ENCODE measurements at regions not wholly inside any gene's neighbourhood (a gene's known extent, or its start where the extent isn't known, plus 50 kb on each side); places are given as distances from the start of the nearest gene placed in this dataset.

- no peaks in the 10 kb centered on the region for H3K4me1 ChIP-seq
- TF ChIP-seq CTCF (IDR thresholded peaks at IDR 0.05): no peak
- intact Hi-C loops (cut with DNase I): no loop called here
- H3K4me3 ChIP-seq: no peak overlapping the region
- H3K36me3 ChIP-seq: no peaks in the 10 kb centered on the region
- ATAC-seq (no peak), FAIRE-seq (no peak), DNase-seq (no peak)
- H3K9me3 ChIP-seq: no peaks in the 10 kb centered on the region
- WGBS, 2 donors: 83 to 90% methylated on average over 2 of the region's 2 CpGs
- H3K27me3 ChIP-seq: no peaks in the 10 kb centered on the region
- no peak overlapping the region for H3K27ac ChIP-seq
Observed at GRCh38 chr6:87887266-87887665, 160.4 kb upstream of the SPACA1 start.

- Histone ChIP-seq H3K4me3 (no peak overlapping the region), H3K9me3 (no peaks in the 10 kb centered on the region), H3K4me1 (no peaks in the 10 kb centered on the region), H3K27me3 (no peaks in the 10 kb centered on the region), H3K27ac (no peak overlapping the region), H3K36me3 (no peaks in the 10 kb centered on the region)
- no peak for FAIRE-seq
- intact Hi-C loops (cut with DNase I): no loop called here
- no peak for ATAC-seq
- no peak for DNase-seq
- TF ChIP-seq CTCF (IDR thresholded peaks at IDR 0.05): no peak
- WGBS, 2 donors: 70 to 73% methylated on average over 1 of the region's 1 CpG
Observed at GRCh38 chr6:87884203-87884602, 163.4 kb upstream of the SPACA1 start.

- Histone ChIP-seq H3K27ac (no peak overlapping the region), H3K27me3 (no peaks in the 10 kb centered on the region), H3K4me3 (no peak overlapping the region), H3K4me1 (no peaks in the 10 kb centered on the region), H3K36me3 (no peaks in the 10 kb centered on the region), H3K9me3 (no peaks in the 10 kb centered on the region)
- no peak for DNase-seq
- FAIRE-seq: no peak
- no peak for TF ChIP-seq CTCF (IDR thresholded peaks at IDR 0.05)
- 55% methylated on average over 4 of the region's 4 CpGs for WGBS, 2 donors
- no peak for ATAC-seq
- intact Hi-C loops (cut with DNase I): no loop called here
Observed at GRCh38 chr6:87881342-87881895, 166.2 kb upstream of the SPACA1 start.

- no peaks in the 10 kb centered on the region for H3K36me3 ChIP-seq
- WGBS, 2 donors: 53 to 57% methylated on average over 7 of the region's 7 CpGs
- no peak overlapping the region for H3K4me3 ChIP-seq
- no peak for TF ChIP-seq CTCF (IDR thresholded peaks at IDR 0.05)
- FAIRE-seq (no peak), DNase-seq (no peak), ATAC-seq (no peak)
- intact Hi-C loops (cut with DNase I): no loop called here
- H3K9me3 ChIP-seq: no peaks in the 10 kb centered on the region
- no peak overlapping the region for H3K27ac ChIP-seq
- H3K27me3 ChIP-seq: no peaks in the 10 kb centered on the region
- H3K4me1 ChIP-seq: no peaks in the 10 kb centered on the region
Observed at GRCh38 chr6:87879132-87879861, 168.3 kb upstream of the SPACA1 start.

GRCh38 chr6:87875781-87876180 lies 171.9 kb upstream of the SPACA1 start:
- DNase-seq (no peak), FAIRE-seq (no peak), ATAC-seq (no peak)
- intact Hi-C loops (cut with DNase I): no loop called here
- Histone ChIP-seq H3K4me3 (no peak overlapping the region), H3K4me1 (no peaks in the 10 kb centered on the region), H3K9me3 (no peaks in the 10 kb centered on the region), H3K36me3 (no peaks in the 10 kb centered on the region), H3K27me3 (no peaks in the 10 kb centered on the region), H3K27ac (no peak overlapping the region)
- no peak for TF ChIP-seq CTCF (IDR thresholded peaks at IDR 0.05)
- WGBS, 2 donors: 18 to 31% methylated on average over 1 of the region's 1 CpG
